ENCODE measurements at regions not wholly inside any gene's neighbourhood (a gene's known extent, or its start where the extent isn't known, plus 50 kb on each side); places are given as distances from the start of the nearest gene placed in this dataset.
"Not testable (repeated sequence)": the region's sequence is repeated elsewhere in the genome, so short reads cannot be mapped to it uniquely, and the experiment has no call there.

GRCh38 chrX:964831-965416, 247.5 kb downstream of the CRLF2 start:
- TF ChIP-seq, protein P1, sequence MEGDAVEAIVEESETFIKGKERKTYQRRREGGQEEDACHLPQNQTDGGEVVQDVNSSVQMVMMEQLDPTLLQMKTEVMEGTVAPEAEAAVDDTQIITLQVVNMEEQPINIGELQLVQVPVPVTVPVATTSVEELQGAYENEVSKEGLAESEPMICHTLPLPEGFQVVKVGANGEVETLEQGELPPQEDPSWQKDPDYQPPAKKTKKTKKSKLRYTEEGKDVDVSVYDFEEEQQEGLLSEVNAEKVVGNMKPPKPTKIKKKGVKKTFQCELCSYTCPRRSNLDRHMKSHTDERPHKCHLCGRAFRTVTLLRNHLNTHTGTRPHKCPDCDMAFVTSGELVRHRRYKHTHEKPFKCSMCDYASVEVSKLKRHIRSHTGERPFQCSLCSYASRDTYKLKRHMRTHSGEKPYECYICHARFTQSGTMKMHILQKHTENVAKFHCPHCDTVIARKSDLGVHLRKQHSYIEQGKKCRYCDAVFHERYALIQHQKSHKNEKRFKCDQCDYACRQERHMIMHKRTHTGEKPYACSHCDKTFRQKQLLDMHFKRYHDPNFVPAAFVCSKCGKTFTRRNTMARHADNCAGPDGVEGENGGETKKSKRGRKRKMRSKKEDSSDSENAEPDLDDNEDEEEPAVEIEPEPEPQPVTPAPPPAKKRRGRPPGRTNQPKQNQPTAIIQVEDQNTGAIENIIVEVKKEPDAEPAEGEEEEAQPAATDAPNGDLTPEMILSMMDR (conservative IDR thresholded peaks at IDR 0.05; ENCODE audit: low read depth, low read length), result no peak

DNA sequence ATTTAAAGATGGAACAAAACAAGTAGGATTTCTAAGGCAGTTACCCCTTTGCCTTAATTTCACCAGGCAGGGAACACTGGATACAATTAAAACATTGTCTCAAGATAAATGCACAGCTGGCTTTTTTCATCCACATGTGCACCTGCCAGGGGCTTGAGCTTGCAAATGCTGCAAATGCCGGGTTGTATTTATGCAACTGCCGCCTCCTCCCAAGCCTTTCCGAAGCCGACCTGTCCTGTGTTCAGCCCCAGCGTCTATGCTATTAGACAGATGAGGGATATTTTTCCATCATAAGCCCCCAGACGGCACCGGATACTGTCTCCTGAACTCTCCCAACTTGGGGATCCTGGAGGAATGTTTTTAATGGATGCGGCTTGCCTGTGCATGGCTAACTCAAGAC, 251.6 kb downstream of the CRLF2 start:
- TF ChIP-seq, protein P1 (conservative IDR thresholded peaks at IDR 0.05; ENCODE audit: low read depth, low read length), result no peak
- no peak for DNase-seq (ENCODE audit: low read depth)

More at GRCh38 chrX:964831-965416, 247.5 kb downstream of the CRLF2 start:
- no peak for DNase-seq (ENCODE audit: low read depth)
- H3K4me3 ChIP-seq (ENCODE audit: low read depth, low read length), result no peak overlapping the region

DNA sequence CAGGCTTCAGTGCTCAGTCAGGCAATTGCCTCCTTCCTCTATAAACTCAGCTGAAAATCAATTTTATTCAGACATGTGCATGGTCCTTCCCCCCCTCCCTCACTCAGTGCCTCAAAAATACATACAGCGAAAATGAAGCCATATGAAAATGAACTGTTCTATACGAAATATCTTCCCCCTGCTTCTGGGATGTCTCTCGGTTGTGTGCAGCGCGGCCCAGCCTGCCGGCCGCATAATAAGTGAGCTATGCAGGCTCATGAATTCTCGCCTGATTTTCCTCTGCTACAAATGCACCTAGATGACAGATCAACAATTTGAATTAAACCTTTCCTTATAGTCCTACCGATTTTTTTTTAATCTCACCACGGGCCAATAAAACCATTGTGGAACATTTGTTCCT, 252.9 kb downstream of the CRLF2 start:
- DNase-seq (ENCODE audit: low read depth), result no peak
- no peak overlapping the region for H3K4me3 ChIP-seq (ENCODE audit: low read depth, low read length)
- TF ChIP-seq, protein P1 (conservative IDR thresholded peaks at IDR 0.05; ENCODE audit: low read depth, low read length), result no peak

More for the DNA sequence above, 251.6 kb downstream of the CRLF2 start:
- H3K4me3 ChIP-seq (ENCODE audit: low read depth, low read length), result no peak overlapping the region

GRCh38 chrX:955168-955781, 257.2 kb downstream of the CRLF2 start:
- not testable (repeated sequence) for DNase-seq (ENCODE audit: low read depth)

DNA sequence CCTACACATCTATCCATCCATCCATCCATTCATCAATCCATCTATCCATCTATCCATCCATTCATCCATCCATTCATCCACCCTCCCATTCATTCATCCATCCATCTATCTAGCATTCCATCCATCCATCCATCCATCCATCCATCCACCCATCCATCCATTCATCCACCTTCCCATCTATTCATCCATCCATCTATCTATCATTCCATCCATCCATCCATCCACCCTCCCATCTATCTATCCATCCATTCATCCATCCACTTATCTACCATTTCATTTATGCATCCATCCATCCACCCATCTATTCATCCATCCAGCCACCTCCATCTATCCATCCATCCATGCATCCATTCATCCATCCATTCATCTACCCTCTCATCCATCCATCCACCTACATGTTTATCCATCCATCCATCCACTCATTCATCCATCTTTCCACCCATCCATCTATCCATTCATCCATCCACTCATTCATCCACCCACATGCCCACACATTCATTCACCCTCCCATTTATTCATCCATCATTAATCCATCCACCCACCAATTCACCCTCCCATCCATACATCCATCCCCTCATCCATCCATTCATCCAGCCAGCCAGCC, 258.5 kb downstream of the CRLF2 start:
- DNase-seq (ENCODE audit: low read depth), result no peak
- TF ChIP-seq, protein P1 (conservative IDR thresholded peaks at IDR 0.05; ENCODE audit: low read depth, low read length), result no peak
- no peak overlapping the region for H3K4me3 ChIP-seq (ENCODE audit: low read depth, low read length)

More at GRCh38 chrX:955168-955781, 257.2 kb downstream of the CRLF2 start:
- H3K4me3 ChIP-seq (ENCODE audit: low read depth, low read length), result not testable (repeated sequence)

- no peak overlapping the region for H3K4me3 ChIP-seq (ENCODE audit: low read depth, low read length)
- TF ChIP-seq, protein P1 (conservative IDR thresholded peaks at IDR 0.05; ENCODE audit: low read depth, low read length), result no peak
- DNase-seq (ENCODE audit: low read depth), result no peak
These were observed 259.6 kb downstream of the CRLF2 start for GRCh38 chrX:952816-953215.

DNA sequence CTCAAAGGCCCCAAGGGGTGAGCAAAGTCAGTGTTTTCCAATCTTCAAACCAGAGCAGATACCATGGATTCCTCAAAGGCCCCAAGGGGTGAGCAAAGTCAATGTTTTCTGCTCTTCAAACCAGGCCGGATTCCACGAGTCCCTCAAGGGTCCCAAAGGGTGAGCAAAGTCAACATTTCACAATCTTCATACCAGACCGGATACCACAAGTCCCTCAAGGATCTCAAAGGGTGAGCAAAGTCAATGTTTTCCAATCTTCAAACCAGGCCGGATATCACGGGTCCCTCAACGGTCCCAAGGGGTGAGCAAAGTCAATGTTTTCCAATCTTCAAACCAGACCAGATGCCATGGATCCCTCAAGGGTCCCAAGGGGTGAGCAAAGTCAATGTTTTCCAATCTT, 265.2 kb downstream of the CRLF2 start:
- not testable (repeated sequence) for DNase-seq (ENCODE audit: low read depth); H3K4me3 ChIP-seq (ENCODE audit: low read depth, low read length)

DNA sequence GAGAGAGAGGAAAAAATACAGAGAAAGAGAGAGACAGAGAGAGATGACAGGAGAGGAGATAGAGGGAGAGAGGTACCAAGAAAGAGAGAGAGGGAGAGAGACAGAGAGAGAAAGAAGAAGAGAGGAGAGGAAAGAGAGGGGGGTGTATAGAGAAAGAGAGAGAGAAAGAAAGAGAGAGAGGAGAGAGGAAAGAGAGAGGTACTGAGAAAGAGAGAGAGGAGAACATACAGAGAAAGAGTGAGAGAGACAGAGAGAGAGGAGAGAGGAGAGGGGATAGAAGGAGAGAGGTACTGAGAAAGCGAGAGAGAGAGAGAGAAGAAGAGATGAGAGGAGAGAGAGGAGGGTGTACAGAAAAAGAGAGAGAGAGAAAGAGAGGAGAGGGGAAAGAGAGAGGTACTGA, 269.4 kb downstream of the CRLF2 start:
- DNase-seq (ENCODE audit: low read depth), result no peak
- TF ChIP-seq, protein P1 (conservative IDR thresholded peaks at IDR 0.05; ENCODE audit: low read depth, low read length), result no peak

More for the DNA sequence above, 269.4 kb downstream of the CRLF2 start:
- no peak overlapping the region for H3K4me3 ChIP-seq (ENCODE audit: low read depth, low read length)
